GM19023 (cell line): ENCODE measurements at regions not wholly inside any gene's neighbourhood (a gene's known extent, or its start where the extent isn't known, plus 50 kb on each side); places are given as distances from the start of the nearest gene placed in this dataset.

Source experiments
- ATAC-seq: cut with Tn5 transposase; IDR thresholded peaks from one replicate; pipeline ENCODE4 v1.9.1; 2021; ENCODE audit warnings: mild to moderate bottlenecking, moderate library complexity; ENCODE audit not compliant: unreplicated experiment

- ATAC-seq: no peak
Observed at GRCh38 chr10:43981232-43981631, 332.6 kb upstream of the ZNF32 start.

DNA sequence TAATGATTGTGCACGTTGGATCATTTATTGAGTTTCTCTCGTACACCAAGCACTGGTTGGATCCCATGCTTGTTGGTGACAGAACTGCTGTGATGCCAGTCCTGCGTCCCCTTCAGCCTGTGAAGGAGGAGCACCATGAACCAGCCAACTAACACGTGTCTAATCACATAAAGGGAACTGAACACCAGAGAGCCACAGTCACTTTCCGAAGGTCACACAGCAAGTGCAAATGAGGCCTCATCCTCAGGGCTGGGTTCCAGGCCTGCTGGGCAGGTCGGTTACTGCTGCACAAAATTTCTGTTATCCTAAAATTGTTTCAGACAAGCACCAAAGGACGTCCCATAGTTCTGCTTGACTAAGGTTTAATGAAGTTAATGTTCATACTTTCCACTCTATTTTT is 332.0 kb upstream of the ZNF32 start:
- no peak for ATAC-seq

DNA sequence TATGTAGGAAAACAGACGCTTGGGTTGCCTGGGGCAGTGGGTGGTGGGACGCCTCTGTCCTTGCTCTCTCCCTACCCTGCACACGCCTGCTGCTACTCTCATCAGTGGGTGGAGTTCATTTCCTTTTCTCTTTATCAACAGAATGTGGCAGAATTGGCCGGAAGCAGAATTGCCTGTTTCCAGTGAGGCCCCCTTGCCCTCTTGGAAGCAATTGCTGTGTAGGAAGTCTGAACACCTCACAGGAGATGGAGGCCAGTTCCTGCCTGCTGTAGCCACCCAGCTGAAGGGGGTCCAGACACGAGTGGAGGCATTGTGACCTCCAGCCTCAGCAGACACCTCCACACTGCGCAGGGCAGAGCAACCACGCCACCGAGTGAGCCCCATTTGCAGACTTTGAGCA is 331.6 kb upstream of the ZNF32 start:
- ATAC-seq: no peak

DNA sequence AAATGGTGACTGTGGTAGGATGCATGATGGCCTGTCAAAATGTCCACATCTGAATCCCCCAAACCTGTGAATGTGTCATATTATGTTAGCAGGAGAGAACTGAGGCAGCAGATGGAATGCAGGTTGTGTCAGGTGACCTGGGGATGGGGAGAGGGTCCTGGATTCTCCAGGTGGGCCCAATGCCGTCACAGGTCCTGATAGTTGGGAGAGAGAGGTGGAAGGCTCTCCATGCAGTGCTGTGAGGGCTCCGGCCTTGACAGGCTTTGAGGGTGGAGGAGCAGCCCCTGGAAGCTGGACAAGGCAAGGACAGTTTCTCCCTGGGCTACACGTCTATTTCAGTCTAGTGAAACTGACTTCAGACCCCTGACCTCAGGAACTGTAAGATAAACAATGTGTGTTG is 330.9 kb upstream of the ZNF32 start:
- ATAC-seq: no peak

GRCh38 chr10:43978936-43979335 is 330.3 kb upstream of the ZNF32 start:
- ATAC-seq: no peak

- ATAC-seq: no peak
Observed at GRCh38 chr10:43978091-43978490, 329.4 kb upstream of the ZNF32 start.

DNA sequence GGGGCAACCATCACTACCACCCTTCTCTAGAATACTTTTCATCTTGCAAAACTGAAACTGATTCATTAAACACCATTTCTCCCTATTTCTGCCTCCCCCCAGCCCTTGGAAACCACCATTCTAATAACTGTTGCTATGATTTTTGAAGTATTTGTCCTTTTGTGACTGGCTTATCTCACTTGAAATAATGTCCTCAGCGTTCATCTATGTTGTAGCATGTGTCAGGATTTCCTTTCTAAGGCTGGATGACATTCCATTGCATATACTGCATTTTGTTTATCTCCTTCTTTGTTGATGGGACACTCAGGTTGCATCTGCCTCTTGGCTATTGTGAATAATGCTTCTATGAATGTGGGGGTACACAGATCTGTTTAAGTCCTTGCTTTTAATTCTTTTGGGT is 327.6 kb upstream of the ZNF32 start:
- no peak for ATAC-seq

- no peak for ATAC-seq
Observed at GRCh38 chr10:43973801-43974200, 325.1 kb upstream of the ZNF32 start.

GRCh38 chr10:43972976-43973647 is 324.4 kb upstream of the ZNF32 start:
- ATAC-seq: no peak

GRCh38 chr10:43971981-43972380 is 323.3 kb upstream of the ZNF32 start:
- no peak for ATAC-seq

GRCh38 chr10:43971306-43971705 is 322.6 kb upstream of the ZNF32 start:
- no peak for ATAC-seq

DNA sequence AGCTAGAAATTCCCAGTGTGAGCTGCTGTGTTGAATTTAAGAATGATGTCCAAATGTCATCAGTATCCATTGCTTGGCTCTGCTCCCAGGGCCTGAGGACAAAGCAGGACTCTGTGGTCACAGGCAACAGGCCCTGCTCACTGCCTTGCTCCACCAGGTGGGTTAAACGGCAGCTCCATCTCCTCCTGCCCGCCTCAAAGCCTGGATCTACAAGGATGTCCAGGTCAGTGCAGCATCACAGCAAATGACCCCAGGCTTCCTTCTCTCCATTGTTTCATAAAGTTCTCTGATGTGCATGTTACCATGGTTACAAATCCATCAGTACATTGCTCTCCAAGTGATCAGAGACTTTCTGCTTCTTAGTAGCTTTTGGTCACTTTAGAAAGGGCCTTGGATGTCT is 322.0 kb upstream of the ZNF32 start:
- ATAC-seq: no peak

- no peak for ATAC-seq
Observed at GRCh38 chr10:43970018-43970698, 321.5 kb upstream of the ZNF32 start.

- ATAC-seq: no peak
Observed at GRCh38 chr10:43969506-43969905, 320.8 kb upstream of the ZNF32 start.

DNA sequence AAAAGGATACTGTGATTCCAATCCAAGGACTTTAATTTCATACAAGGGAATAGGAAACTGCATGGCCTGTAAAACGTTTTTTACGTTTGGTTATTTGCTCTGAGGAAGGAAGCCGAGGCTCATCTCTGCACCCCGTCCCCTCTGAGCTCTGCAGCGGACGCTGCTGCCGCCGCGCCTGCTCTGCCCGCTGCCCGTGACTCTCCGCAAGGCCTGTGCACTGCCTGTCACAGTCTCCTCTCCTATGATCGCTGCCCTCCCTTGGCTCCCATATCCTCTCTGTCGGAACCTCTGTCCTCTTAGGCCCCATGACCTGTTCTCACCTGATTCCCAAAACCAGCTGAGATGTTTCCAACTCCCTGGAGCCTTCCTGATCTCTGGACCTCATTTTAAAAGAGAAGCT is 320.3 kb upstream of the ZNF32 start:
- no peak for ATAC-seq

DNA sequence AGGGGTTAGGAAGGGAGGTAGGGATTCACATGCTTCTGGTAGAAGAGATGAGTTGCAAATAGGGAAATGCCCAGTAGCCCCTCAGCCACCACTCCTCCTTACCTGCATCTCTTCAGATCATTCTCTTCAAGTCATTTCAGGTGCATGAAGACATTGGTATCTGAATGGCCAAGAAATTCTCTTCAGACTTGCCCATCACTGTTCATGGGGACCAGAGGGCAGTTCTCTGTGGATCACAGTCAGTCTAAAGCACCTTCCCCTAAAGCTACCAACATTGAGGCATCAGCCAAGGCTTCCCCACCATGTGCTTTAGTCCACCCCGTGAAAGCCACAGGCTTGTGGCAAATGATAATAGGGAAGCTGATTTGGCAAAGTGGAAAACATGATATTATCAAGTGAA is 319.4 kb upstream of the ZNF32 start:
- ATAC-seq: no peak

GRCh38 chr10:43966571-43966965 is 317.9 kb upstream of the ZNF32 start:
- no peak for ATAC-seq

- ATAC-seq: no peak
Observed at GRCh38 chr10:43965918-43966570, 317.4 kb upstream of the ZNF32 start.

GRCh38 chr10:43965033-43965917 is 316.6 kb upstream of the ZNF32 start:
- ATAC-seq: no peak

GRCh38 chr10:43964486-43964885 is 315.8 kb upstream of the ZNF32 start:
- no peak for ATAC-seq

DNA sequence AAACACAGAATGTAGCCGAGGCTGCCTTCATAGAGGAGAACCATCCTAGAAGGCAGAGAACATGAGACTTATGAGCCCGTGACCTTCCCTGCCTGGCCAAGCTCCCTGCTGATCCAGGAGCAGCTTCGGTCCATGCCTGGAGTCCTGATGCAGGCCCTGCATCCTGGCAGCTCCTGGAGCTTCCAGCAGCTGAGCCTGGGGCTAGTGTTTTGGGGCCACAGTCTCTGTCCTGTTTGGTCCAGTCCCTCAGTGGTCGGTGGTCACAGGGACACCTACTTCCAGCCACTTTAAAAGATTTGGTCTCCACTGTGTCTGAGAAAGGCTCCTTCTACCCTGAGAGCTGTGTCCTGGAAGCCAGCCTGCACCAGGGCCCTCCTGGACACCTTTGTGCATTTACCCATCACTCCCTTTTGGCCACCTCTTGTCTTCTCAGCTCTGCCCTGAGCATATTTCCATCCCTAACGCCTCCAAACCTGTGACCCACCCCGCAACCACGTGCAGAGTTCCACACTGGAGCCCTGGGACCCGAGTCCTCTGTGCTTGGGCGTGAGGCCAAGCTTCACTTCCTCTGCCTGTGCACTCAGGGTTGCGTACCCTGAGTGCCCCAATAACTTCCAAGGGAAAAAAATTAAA is 315.2 kb upstream of the ZNF32 start:
- no peak for ATAC-seq
